Endothelial cell of umbilical vein (primary cell): ENCODE measurements at regions not wholly inside any gene's neighbourhood (a gene's known extent, or its start where the extent isn't known, plus 50 kb on each side); places are given as distances from the start of the nearest gene placed in this dataset.

Experiments
- EZH2 ChIP-seq: IDR thresholded peaks from 2 replicates; pipeline ENCODE4 v1.6.1; 2012; ENCODE audit warnings: borderline replicate concordance, low read depth, mild to moderate bottlenecking, moderate library complexity, low read length, inconsistent platforms; ENCODE audit not compliant: severe bottlenecking
- POLR2A ChIP-seq: IDR thresholded peaks from 2 replicates; pipeline ENCODE4 v1.6.1; 2012; ENCODE audit warnings: low read depth, mild to moderate bottlenecking, control low read depth, low read length
- TF ChIP-seq, protein P1 (sequence below), 2 donors: IDR thresholded peaks; 1 replicate in 1 of 2; 2 replicates in 1 of 2; pipeline ENCODE4 v1.5.1; 2011; ENCODE audit warnings: low read length in 2 of 2, mild to moderate bottlenecking in 2 of 2, moderate library complexity in 2 of 2, control low read depth in 1 of 2, inconsistent platforms in 1 of 2, low read depth in 1 of 2; ENCODE audit not compliant: insufficient read depth in 1 of 2; ENCODE audit errors: extremely low read depth in 1 of 2

- TF ChIP-seq POLR2A = no peak
- TF ChIP-seq, protein P1, sequence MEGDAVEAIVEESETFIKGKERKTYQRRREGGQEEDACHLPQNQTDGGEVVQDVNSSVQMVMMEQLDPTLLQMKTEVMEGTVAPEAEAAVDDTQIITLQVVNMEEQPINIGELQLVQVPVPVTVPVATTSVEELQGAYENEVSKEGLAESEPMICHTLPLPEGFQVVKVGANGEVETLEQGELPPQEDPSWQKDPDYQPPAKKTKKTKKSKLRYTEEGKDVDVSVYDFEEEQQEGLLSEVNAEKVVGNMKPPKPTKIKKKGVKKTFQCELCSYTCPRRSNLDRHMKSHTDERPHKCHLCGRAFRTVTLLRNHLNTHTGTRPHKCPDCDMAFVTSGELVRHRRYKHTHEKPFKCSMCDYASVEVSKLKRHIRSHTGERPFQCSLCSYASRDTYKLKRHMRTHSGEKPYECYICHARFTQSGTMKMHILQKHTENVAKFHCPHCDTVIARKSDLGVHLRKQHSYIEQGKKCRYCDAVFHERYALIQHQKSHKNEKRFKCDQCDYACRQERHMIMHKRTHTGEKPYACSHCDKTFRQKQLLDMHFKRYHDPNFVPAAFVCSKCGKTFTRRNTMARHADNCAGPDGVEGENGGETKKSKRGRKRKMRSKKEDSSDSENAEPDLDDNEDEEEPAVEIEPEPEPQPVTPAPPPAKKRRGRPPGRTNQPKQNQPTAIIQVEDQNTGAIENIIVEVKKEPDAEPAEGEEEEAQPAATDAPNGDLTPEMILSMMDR (IDR thresholded peaks at IDR 0.05; ENCODE audit: extremely low read depth in 1 of 2, insufficient read depth in 1 of 2, low read depth in 1 of 2, low read length in 2 of 2) = no peak
- TF ChIP-seq EZH2 = no peak
Observed at GRCh38 chrX:95071621-95072020, 1397.6 kb downstream of the FAM133A start.
